H1 (cell line): ENCODE measurements at regions not wholly inside any gene's neighbourhood (a gene's known extent, or its start where the extent isn't known, plus 50 kb on each side); places are given as distances from the start of the nearest gene placed in this dataset.

Experiments used
- CTCF ChIA-PET: fragments of 300-600 bp; sonication (Branson Sonifier 250); formaldehyde crosslinking; loops from one replicate; lab custom pipeline; 2021; ENCODE audit not compliant: partially characterized antibody; lab: Charles Lee
- POLR2A ChIA-PET: fragments of 300-600 bp; sonication (Branson Sonifier 250); formaldehyde crosslinking; loops from one replicate; lab custom pipeline; 2021; ENCODE audit warnings: inconsistent platforms; ENCODE audit not compliant: partially characterized antibody; lab: Charles Lee
- DNase-seq, 2 experiments: peaks; one replicate each; pipeline versions ENCODE4 v3.0.0 to v3.0.0-alpha.2; 2010 to 2022; ENCODE audit warnings: low spot score in 2 of 2, low read depth in 1 of 2, mixed read lengths in 1 of 2
- FAIRE-seq: peaks from 2 replicates; lab custom pipeline; 2011; peaks lifted over from hg19 to GRCh38; lab: Jason Lieb, UNC
- H2AFZ ChIP-seq: 2 replicates; pipeline ENCODE4 v1.8.1; 2012; ENCODE audit warnings: low read length, inconsistent platforms
- H2AK5ac ChIP-seq: 2 replicates; pipeline ENCODE4 v1.6.1; 2013; ENCODE audit warnings: low read depth, low read length
- H2BK120ac ChIP-seq: replicated peaks from 2 replicates; pipeline ENCODE3; 2013; ENCODE audit warnings: low read depth, low read length, inconsistent platforms
- H2BK12ac ChIP-seq: 2 replicates; pipeline ENCODE4 v1.6.1; 2013; ENCODE audit warnings: low read depth, low read length
- H2BK15ac ChIP-seq: 2 replicates; pipeline ENCODE4 v1.6.1; 2013; ENCODE audit warnings: low read length
- H2BK20ac ChIP-seq: 2 replicates; pipeline ENCODE4 v1.6.1; 2013; ENCODE audit warnings: low read length
- H2BK5ac ChIP-seq: 2 replicates; pipeline ENCODE4 v1.6.1; 2013; ENCODE audit warnings: low read depth, low read length
- H3K14ac ChIP-seq: 2 replicates; pipeline ENCODE4 v1.6.1; 2013; ENCODE audit warnings: inconsistent platforms; ENCODE audit not compliant: insufficient read length
- H3K18ac ChIP-seq: 2 replicates; pipeline ENCODE4 v1.6.1; 2013; ENCODE audit warnings: low read length; ENCODE audit errors: extremely low read depth
- H3K23ac ChIP-seq: 2 replicates; pipeline ENCODE4 v1.6.1; 2013; ENCODE audit warnings: inconsistent platforms; ENCODE audit not compliant: insufficient read length
- H3K23me2 ChIP-seq: 2 replicates; pipeline ENCODE4 v1.6.1; 2013; ENCODE audit warnings: low read depth, low read length
- H3K27ac ChIP-seq: 2 replicates; pipeline ENCODE4 v1.6.1; 2011; ENCODE audit warnings: low read depth, low read length, inconsistent platforms
- H3K27me3 ChIP-seq, 4 experiments: replicated peaks in 1 of 4; 1 replicate in 1 of 4; 2 replicates in 3 of 4; pipeline versions ENCODE4 v1.6.1 to v1.8.1; 2011 to 2013; ENCODE audit warnings: low read length in 3 of 4, mild to moderate bottlenecking in 3 of 4, inconsistent platforms in 2 of 4, mixed read lengths in 2 of 4, moderate library complexity in 1 of 4; ENCODE audit not compliant: control insufficient read depth in 3 of 4, insufficient read depth in 3 of 4; ENCODE audit errors: extremely low read depth in 1 of 4
- H3K36me3 ChIP-seq, 4 experiments: 2 replicates each; pipeline versions ENCODE4 v1.6.1 to v1.8.1; 2011 to 2013; ENCODE audit warnings: mild to moderate bottlenecking in 4 of 4, low read length in 3 of 4, moderate library complexity in 2 of 4, control low read depth in 1 of 4, inconsistent platforms in 1 of 4; ENCODE audit not compliant: insufficient read depth in 4 of 4, control insufficient read depth in 2 of 4
- H3K4ac ChIP-seq: replicated peaks from 2 replicates; pipeline ENCODE3; 2013; ENCODE audit warnings: low read length, low read depth, mixed read lengths, inconsistent platforms; ENCODE audit not compliant: insufficient read length
- H3K4me1 ChIP-seq, 4 experiments: replicated peaks in 1 of 4; 1 replicate in 1 of 4; 2 replicates in 3 of 4; pipeline versions ENCODE4 v1.6.1 to v1.8.1; 2011 to 2013; ENCODE audit warnings: low read length in 3 of 4, inconsistent platforms in 2 of 4, mixed read lengths in 1 of 4; ENCODE audit not compliant: insufficient read depth in 4 of 4, control insufficient read depth in 3 of 4
- H3K4me2 ChIP-seq, 2 experiments: 2 replicates each; pipeline versions ENCODE4 v1.6.1 to v1.8.1; 2011 to 2013; ENCODE audit warnings: low read depth in 2 of 2, low read length in 2 of 2, control low read depth in 1 of 2, inconsistent platforms in 1 of 2, mild to moderate bottlenecking in 1 of 2; ENCODE audit not compliant: insufficient read depth in 1 of 2
- H3K4me3 ChIP-seq, 4 experiments: fragments of 200-600, 300-600 bp in 1 of 4; sonication (generic), shearing (Covaris generic), sonication (Bioruptor Twin) in 1 of 4; 2 replicates each; pipeline versions ENCODE4 v1.5.1 to v1.8.1; 2011 to 2016; ENCODE audit warnings: low read length in 4 of 4, low read depth in 3 of 4, control low read depth in 2 of 4, inconsistent platforms in 2 of 4, mild to moderate bottlenecking in 2 of 4, mixed read lengths in 1 of 4, moderate library complexity in 1 of 4; ENCODE audit not compliant: insufficient read depth in 2 of 4; ENCODE audit errors: extremely low read depth in 1 of 4
- H3K56ac ChIP-seq: replicated peaks from 2 replicates; pipeline ENCODE3; 2013; ENCODE audit warnings: low read depth, mild to moderate bottlenecking, mixed read lengths, low read length, inconsistent platforms; ENCODE audit not compliant: insufficient read length
- H3K79me1 ChIP-seq: 2 replicates; pipeline ENCODE4 v1.6.1; 2013; ENCODE audit warnings: low read depth, low read length, control low read depth
- H3K79me2 ChIP-seq, 2 experiments: 2 replicates each; pipeline versions ENCODE4 v1.6.1 to v1.8.1; 2012 to 2013; ENCODE audit warnings: low read length in 2 of 2, mild to moderate bottlenecking in 2 of 2, inconsistent platforms in 1 of 2; ENCODE audit not compliant: insufficient read depth in 2 of 2, control insufficient read depth in 1 of 2
- H3K9ac ChIP-seq, 4 experiments: replicated peaks in 1 of 4; 1 replicate in 1 of 4; 2 replicates in 3 of 4; pipeline versions ENCODE4 v1.6.1 to v1.8.1; 2011 to 2013; ENCODE audit warnings: low read depth in 3 of 4, low read length in 3 of 4, control low read depth in 2 of 4, mild to moderate bottlenecking in 2 of 4, moderate library complexity in 2 of 4, inconsistent platforms in 1 of 4; ENCODE audit errors: extremely low read depth in 1 of 4
- H3K9me3 ChIP-seq, 2 experiments: 2 replicates each; pipeline versions ENCODE4 v1.6.1 to v1.8.1; 2012 to 2013; ENCODE audit warnings: mild to moderate bottlenecking in 2 of 2, moderate library complexity in 2 of 2, control low read depth in 1 of 2, inconsistent platforms in 1 of 2, low read depth in 1 of 2, low read length in 1 of 2, mixed read lengths in 1 of 2; ENCODE audit not compliant: insufficient read depth in 2 of 2
- H4K20me1 ChIP-seq, 2 experiments: replicated peaks in 1 of 2; 2 replicates each; pipeline versions ENCODE3 to v1.8.1; 2011 to 2013; ENCODE audit warnings: inconsistent platforms in 2 of 2, low read length in 2 of 2, mild to moderate bottlenecking in 1 of 2; ENCODE audit not compliant: insufficient read depth in 2 of 2, control insufficient read depth in 1 of 2
- H4K5ac ChIP-seq: 2 replicates; pipeline ENCODE4 v1.6.1; 2013; ENCODE audit warnings: low read length, low read depth, mixed read lengths, inconsistent platforms; ENCODE audit not compliant: insufficient read length
- H4K8ac ChIP-seq: 2 replicates; pipeline ENCODE4 v1.8.0; 2013; ENCODE audit warnings: mild to moderate bottlenecking, moderate library complexity, low read length, inconsistent platforms; ENCODE audit not compliant: insufficient read depth; ENCODE audit errors: extremely low read depth
- H4K91ac ChIP-seq: replicated peaks from 2 replicates; pipeline ENCODE3; 2013; ENCODE audit warnings: low read length, mixed read lengths, inconsistent platforms; ENCODE audit not compliant: insufficient read length
- BACH1 ChIP-seq: IDR thresholded peaks from 2 replicates; pipeline ENCODE4 v1.6.1; 2012; ENCODE audit warnings: low read length, improper control_type of control experiment
- BCL11A ChIP-seq, 2 experiments: IDR thresholded peaks; one replicate each; pipeline ENCODE4 v1.6.1; 2011; ENCODE audit warnings: low read depth in 2 of 2, low read length in 2 of 2, mild to moderate bottlenecking in 2 of 2
- BRCA1 ChIP-seq: IDR thresholded peaks from 2 replicates; pipeline ENCODE4 v1.6.1; 2012; ENCODE audit warnings: low read depth, low read length, improper control_type of control experiment
- CEBPB ChIP-seq: IDR thresholded peaks from 2 replicates; pipeline ENCODE4 v1.6.1; 2012; ENCODE audit warnings: low read depth, low read length
- CHD2 ChIP-seq: IDR thresholded peaks from 2 replicates; pipeline ENCODE4 v1.6.1; 2012; ENCODE audit warnings: low read length, improper control_type of control experiment
- EZH2 ChIP-seq: fragments of 200-600 bp; sonication (generic); IDR thresholded peaks from 2 replicates; pipeline ENCODE4 v1.7.1; 2012; ENCODE audit warnings: low read depth, mild to moderate bottlenecking, moderate library complexity, low read length, inconsistent platforms; ENCODE audit not compliant: severe bottlenecking
- PHF8 ChIP-seq: fragments of 200-600 bp; sonication (generic); conservative IDR thresholded peaks from 2 replicates; pipeline ENCODE4 v1.7.1; 2012; ENCODE audit warnings: low read depth, mild to moderate bottlenecking, inconsistent platforms, low read length, moderate library complexity
- POLR2AphosphoS5 ChIP-seq: IDR thresholded peaks from 2 replicates; pipeline ENCODE4 v1.6.1; 2011; ENCODE audit warnings: low read depth, low read length
- POU5F1 ChIP-seq: IDR thresholded peaks from 2 replicates; pipeline ENCODE4 v1.6.1; 2011; ENCODE audit warnings: low read depth, mild to moderate bottlenecking, low read length, moderate library complexity
- SIN3A ChIP-seq, 2 experiments: IDR thresholded peaks in 1 of 2; conservative IDR thresholded peaks in 1 of 2; 2 replicates each; pipeline ENCODE4 v1.6.1; 2011 to 2012; ENCODE audit warnings: low read length in 2 of 2, improper control_type of control experiment in 1 of 2, low read depth in 1 of 2, mild to moderate bottlenecking in 1 of 2
- SIRT6 ChIP-seq: IDR thresholded peaks from one replicate; pipeline ENCODE4 v1.7.1; 2012; ENCODE audit warnings: low read length, inconsistent platforms
- TBP ChIP-seq: IDR thresholded peaks from 2 replicates; pipeline ENCODE4 v1.6.1; 2011; ENCODE audit warnings: low read depth, low read length, improper control_type of control experiment
- USF2 ChIP-seq: IDR thresholded peaks from 2 replicates; pipeline ENCODE4 v1.6.1; 2011; ENCODE audit warnings: low read length, improper control_type of control experiment
- ZNF274 ChIP-seq: IDR thresholded peaks from 2 replicates; pipeline ENCODE4 v1.7.0; 2012; ENCODE audit warnings: low read length, borderline replicate concordance; ENCODE audit errors: extremely low read depth
- WGBS, 2 experiments: shearing (Covaris generic) in 1 of 2; methylation state at CpG; one replicate each; pipeline versions ENCODE4 v1.1.6 to v1.1.7; 2013 to 2015; ENCODE audit warnings: low lambda C conversion rate in 2 of 2, mixed read lengths in 2 of 2, inconsistent platforms in 1 of 2, low coverage in 1 of 2, missing lambda C conversion rate in 1 of 2; ENCODE audit not compliant: insufficient replicate concordance in 2 of 2, insufficient coverage in 1 of 2, insufficient read length in 1 of 2; ENCODE audit errors: extremely low coverage in 1 of 2, missing lambda C conversion rate in 1 of 2; 5-methylcytosine and 5-hydroxymethylcytosine counted together
- TF ChIP-seq, protein P1 (sequence below): IDR thresholded peaks from 2 replicates; pipeline ENCODE4 v1.6.1; 2012; ENCODE audit warnings: inconsistent platforms

DNA sequence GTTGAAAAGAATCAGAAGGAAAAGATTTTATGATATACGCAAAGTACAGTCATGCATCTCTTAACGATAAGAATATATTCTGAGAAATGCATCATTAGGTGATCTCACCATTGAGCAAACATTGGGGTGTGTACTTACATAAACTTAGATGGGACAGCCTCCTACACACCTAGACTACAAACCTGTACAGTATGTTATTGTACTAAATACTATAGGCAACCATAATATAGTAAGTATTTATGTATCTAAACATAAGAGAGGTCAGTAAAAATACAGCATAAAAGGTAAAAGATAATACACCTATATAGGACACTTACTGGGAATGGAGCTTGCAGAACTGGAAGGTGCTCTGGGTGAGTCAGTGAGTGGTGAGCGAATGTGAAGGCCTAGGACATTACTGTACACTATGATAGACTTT, 254.6 kb downstream of the SPRY2 start:
- Histone ChIP-seq H3K23me2 (no peaks in the 10 kb centered on the region), H3K4me2 (no peak overlapping the region), H3K4ac (no peak overlapping the region), H3K9me3 (no peaks in the 10 kb centered on the region), H4K5ac (no peak overlapping the region), H3K79me1 (no peaks in the 10 kb centered on the region), H2BK20ac (no peak overlapping the region), H3K18ac (no peak overlapping the region), H2AFZ (no peak overlapping the region), H3K56ac (no peak overlapping the region), H2AK5ac (no peak overlapping the region), H3K4me3 (no peak overlapping the region), H3K27me3 (no peaks in the 10 kb centered on the region), H3K9ac (no peak overlapping the region), H3K27ac (no peak overlapping the region), H3K36me3 (no peaks in the 10 kb centered on the region), H3K23ac (no peak overlapping the region), H2BK12ac (no peak overlapping the region), H3K14ac (no peak overlapping the region), H4K91ac (no peak overlapping the region), H3K79me2 (no peaks in the 10 kb centered on the region), H4K8ac (no peak overlapping the region), H2BK15ac (no peak overlapping the region), H2BK5ac (no peak overlapping the region), H3K4me1 (peaks cover 0 to 5% (median 1%) of the 10 kb centered on the region in 4 experiments; a peak in 1 of 7 replicates), H4K20me1 (no peaks in the 10 kb centered on the region), H2BK120ac (no peak overlapping the region)
- POLR2A ChIA-PET: no interaction called here
- CTCF ChIA-PET: interaction anchor here (0.6 kb wide), 1 partner anchor 260 kb away, joined by 3 read pairs; no protein-coding TSS in a partner anchor
- FAIRE-seq (no peak), DNase-seq (no peak)
- WGBS, 2 experiments: 83% methylated on average over 3 of the region's 3 CpGs; no CpG with 5 or more reads in 1 of the 2 experiments
- TF ChIP-seq, protein P1, sequence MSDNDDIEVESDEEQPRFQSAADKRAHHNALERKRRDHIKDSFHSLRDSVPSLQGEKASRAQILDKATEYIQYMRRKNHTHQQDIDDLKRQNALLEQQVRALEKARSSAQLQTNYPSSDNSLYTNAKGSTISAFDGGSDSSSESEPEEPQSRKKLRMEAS: no peak
- TF ChIP-seq ZNF274 (no peak), BACH1 (no peak), POLR2AphosphoS5 (no peak), PHF8 (no peak), POU5F1 (no peak), CHD2 (no peak), SIRT6 (no peak), BRCA1 (no peak), EZH2 (no peak), SIN3A (conservative IDR thresholded peaks at IDR 0.05 in 1 of 2, IDR thresholded peaks at IDR 0.05 in 1 of 2; ENCODE audit: low read depth in 1 of 2, low read length in 2 of 2) (no peak), CEBPB (no peak), TBP (no peak), USF2 (no peak), BCL11A (IDR thresholded peaks at IDR 0.05; ENCODE audit: low read depth in 2 of 2, low read length in 2 of 2) (no peak)
